SK-N-DZ (cell line): ENCODE measurements at regions not wholly inside any gene's neighbourhood (a gene's known extent, or its start where the extent isn't known, plus 50 kb on each side); places are given as distances from the start of the nearest gene placed in this dataset.

ENCODE experiments used
- DNase-seq: peaks from one replicate; pipeline ENCODE4 v3.0.0-alpha.2; 2015; ENCODE audit warnings: low spot score

- DNase-seq = peak; percentile 4
Measured at GRCh38 chr7:136665878-136666509, 202.5 kb upstream of the CHRM2 start.

DNA sequence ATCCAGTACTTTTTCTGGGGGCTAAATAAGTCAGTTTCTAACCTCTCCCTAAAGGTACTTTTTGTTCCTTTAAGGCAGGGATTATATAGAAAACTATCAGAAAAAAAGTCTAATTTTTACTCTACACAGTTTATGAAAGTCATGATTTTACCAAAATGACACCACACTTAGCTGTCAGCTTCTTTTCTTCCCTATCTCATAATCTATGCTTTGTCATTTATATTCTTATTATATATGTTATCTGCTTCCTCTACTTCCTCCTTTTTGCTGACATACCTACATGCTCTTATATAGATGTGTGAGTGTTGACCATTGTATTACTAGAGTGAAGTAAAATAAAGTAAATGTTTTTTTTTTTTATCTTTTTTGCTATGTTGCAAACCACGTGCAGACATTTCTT lies 203.9 kb upstream of the CHRM2 start:
- DNase-seq = no peak

- DNase-seq = no peak
Measured at GRCh38 chr7:136657482-136657921, 210.9 kb upstream of the CHRM2 start.

DNA sequence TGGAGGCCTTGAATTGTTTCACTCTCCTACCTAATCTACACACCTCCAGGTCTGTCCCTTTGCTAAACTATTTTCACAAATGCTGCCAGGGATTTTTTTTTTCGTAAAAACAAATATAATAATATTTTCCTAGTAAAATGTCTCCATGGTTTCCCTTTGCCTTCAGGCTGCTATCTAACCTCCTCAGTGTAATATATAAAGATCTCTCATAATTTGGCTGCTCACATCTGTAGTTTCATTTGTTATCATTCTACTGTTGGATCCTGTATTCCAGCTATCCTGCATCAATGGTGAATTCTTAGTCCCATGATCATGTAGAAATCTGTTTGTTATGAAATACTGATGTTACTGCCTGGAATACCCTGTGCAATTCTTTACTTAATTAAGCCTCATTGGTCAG lies 211.9 kb upstream of the CHRM2 start:
- DNase-seq = no peak

DNA sequence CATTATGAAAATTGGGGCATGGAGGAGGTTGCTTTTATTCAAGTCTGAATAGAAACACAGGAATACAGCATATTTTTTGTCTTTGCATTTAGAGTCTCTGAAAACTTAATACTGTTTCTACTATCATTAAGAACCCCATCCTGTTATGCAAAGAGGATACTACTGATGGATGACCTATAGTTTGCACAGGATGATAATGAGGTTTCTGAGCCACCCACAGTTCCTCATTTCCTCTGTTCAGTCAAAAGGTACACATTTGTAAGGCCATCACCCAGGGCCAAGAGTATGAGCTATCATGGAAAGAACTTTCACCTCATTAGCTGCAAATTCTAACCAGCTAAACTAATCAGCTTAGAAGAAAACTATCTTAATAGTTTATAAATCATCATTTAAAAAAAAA lies 213.0 kb upstream of the CHRM2 start:
- no peak for DNase-seq

DNA sequence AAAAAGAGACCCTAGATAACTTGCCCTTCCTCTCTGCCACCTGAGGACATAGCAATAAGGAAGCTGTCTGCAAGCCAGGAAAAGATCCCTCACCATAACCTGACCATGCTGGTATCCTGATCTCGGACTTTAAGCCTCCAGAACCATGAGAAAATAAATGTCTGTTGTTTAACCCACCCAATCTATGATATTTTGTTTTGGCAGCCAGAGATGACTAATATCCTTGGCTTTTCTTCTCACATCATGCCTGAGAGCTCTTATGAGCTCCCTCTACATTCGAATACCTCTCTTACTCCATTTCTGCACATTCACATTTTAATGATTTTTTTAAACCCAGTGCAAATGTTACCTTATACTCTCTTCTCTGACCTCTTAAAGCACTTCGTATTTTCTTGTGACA lies 214.0 kb upstream of the CHRM2 start:
- no peak for DNase-seq

DNA sequence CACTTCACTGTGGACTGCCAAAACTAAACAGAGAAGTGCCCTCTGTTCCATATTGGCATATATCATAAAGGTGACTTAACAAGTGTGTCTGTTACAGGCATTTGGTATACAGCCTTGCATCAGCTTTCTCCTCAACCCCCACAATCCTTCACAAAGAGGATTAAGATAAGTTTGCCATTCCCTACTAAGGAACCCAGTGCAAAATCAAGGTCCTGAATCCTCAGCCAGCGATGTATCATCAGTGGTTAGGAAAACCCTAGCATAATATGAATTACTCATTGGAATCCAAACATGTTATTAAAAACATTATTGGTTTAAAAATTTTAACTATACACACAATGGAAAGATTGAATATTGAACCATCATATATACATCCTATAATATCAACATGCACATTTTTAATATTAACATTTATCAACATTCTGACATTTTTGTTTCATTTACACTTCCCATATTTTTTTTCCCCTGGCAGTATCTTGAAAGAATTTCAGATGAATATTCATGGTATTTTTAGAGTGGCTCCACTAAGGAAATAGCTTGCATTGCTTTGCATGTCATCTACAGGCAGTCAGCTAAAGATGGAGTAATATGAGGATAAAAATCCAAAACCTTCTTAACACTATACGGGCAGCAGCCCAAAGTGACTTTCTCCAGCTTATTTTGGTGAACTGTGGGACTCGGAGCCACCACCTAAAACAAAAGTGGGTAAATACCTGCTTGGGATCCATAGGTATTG lies 215.6 kb upstream of the CHRM2 start:
- no peak for DNase-seq

GRCh38 chr7:136640977-136641376 lies 227.5 kb upstream of the CHRM2 start:
- DNase-seq = peak; percentile 54

- DNase-seq = no peak
Measured at GRCh38 chr7:136637813-136638212, 230.6 kb upstream of the CHRM2 start.

- DNase-seq = no peak
Measured at GRCh38 chr7:136635751-136636150, 232.7 kb upstream of the CHRM2 start.

GRCh38 chr7:136618818-136619217 lies 249.6 kb upstream of the CHRM2 start:
- no peak for DNase-seq

DNA sequence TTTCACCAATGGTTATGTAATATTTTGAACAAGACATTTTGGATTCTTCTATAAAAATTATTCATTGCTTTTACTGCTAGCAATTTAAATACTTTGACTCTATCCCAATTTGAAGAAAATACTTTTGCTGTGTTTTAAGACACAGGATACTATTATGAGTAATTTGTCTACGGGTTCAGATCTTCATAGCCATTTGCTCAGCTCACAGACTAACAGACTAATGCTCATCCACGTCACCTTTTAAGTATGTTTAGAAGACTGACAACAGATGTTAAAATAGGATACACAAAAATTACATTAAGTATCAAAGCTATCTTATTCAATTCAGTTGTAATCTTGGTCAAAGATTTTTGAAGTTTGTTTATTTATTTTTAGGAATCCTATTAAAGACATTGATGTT lies 251.3 kb upstream of the CHRM2 start:
- DNase-seq = no peak

DNA sequence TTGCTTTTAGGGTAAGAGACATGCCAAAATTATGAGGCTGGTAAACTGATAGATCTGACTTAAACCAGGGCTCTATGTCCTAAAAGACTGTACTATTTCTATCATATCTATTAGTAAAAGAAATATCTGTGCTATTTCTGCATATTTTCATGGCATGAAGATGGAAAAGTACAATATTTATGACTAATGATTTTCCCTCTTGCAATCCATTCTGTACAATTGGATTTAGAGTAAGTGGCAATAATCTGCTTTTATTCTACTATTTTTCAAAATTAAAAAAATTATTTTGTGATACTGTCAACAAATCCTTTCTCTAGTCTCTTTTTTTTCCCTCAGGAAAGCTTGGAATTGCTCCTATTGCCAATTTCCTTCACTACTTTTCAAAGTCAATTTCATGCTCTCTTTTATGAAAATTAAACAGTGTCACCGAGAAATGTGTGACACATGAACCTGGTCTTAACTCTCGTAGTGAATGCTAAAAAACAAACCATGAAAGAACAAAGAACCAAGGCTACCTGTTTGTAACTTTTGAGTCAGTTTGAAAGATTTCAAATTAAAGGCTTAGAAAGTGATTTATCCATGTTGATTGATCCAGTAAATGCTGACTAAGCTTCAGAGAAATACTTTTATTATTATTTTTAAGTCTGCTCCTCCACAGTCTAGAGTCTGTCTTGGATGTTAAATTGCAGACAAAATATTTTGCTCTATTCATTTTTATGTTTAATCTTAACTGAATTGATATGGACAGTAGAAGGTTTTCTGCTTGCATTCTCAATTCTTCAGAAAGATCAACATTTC lies 262.7 kb upstream of the CHRM2 start:
- DNase-seq = no peak

GRCh38 chr7:136601772-136602171 lies 266.7 kb upstream of the CHRM2 start:
- no peak for DNase-seq

DNA sequence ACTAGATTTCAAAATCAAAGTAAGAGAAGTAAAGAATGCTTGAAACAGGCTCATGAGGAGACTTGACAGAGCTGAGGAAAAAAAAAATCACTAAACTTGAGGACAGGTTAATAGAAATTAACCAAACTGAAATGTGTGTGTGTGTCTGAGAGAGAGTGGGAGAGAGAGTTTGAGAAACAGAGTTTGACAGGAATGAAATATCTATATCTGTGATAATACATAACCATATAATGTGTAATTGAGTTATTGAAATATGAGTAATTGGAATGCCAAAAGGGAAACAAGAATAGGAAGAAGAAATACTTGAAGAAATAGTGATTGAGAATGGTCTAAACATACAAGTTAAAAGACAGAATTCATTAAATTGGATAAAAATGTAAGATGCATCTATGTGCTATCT lies 268.0 kb upstream of the CHRM2 start:
- DNase-seq = no peak

GRCh38 chr7:136594739-136595144 lies 273.7 kb upstream of the CHRM2 start:
- peak; percentile 63 for DNase-seq

DNA sequence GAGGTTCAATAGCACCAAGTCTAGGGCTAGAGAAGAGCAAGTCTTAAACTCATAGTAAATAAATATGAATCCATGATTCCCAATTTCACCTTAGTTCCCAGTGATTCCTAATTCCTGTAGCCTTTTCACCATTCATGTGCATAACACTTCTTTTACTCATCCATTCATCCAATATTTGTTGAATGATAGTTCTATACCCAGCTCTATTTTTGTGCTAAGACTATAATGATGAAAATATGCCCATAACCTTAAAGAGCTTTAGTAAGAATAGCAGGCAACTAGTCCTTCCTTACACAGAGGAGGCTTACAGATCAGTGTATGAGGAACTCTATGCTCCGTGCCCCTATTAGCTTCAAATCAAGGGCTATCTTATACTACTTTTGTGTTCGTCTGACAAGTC lies 280.2 kb upstream of the CHRM2 start:
- no peak for DNase-seq

DNA sequence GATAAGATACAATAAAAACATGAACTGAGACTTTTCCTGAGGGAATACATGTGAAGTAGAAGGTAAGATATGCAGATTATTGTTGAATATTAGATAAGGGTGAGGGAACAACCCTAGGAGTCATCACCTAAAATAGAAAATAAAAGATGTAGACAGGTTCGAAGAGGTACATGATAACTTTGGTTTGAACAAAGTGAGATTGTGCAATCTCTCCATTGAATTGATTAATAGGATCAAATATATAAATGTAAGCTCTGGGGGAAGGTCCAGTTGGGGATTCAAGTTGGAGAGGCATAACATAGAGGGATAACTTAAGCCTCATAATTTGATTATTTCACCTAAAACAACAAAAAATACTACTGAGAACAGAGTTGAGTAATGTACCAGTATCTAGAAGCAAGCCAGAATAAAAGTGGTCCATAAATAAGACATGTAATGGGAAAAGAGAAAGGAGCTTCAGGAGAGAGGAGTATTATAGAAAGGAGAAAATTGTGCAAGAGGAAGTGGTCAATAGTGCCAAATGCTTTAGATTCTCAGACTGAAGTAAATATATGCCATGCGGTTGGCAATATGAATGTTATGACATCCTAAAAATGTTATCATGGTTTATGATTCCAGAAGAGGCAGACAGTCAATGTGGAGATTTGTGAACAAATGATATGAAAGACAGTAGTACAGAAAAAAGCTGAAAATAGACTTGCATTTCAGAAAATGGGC lies 282.3 kb upstream of the CHRM2 start:
- no peak for DNase-seq

- DNase-seq = peak; percentile 65
Measured at GRCh38 chr7:136566491-136566890, 302.0 kb upstream of the CHRM2 start.

DNA sequence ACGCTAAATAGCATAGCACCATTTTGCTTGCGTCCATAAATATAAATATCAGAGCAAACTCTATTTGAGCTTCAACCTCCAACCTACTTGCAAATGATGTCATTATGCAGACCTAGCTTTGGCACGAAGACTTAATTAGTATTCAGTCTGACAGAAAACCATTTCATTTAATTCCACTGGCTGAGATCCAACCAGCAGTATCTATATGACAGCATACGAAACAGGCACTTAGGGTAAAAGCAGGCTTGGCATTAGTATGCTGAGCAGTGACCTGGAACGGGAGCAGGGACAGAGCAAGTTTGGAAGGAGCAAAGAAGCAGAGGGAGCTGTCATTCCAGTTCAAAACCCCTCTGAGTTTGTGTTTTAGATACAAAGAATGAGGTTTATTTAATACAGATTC lies 312.5 kb upstream of the CHRM2 start:
- DNase-seq = peak; percentile 89

- peak; percentile 60 for DNase-seq
Measured at GRCh38 chr7:136551618-136552017, 316.8 kb upstream of the CHRM2 start.

DNA sequence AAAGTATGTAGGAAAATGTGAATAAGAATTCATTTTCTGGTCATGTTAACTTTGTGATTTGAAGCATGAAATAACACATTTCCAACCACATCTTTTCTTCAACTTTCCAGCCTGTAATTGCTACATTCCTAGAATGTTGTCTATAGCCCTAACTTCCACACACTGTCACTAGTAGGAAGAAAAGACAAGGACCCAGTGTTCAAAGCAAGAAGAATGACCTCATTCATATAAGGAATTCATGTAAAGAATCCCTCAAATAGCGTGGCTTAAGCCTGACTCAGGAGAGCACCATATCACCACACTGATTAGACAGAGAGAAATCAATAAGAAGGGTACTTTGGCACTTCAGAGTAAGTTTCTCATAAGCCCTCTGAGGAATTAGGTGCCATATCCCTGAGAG lies 318.7 kb upstream of the CHRM2 start:
- no peak for DNase-seq
